ENCODE measurements at regions not wholly inside any gene's neighbourhood (a gene's known extent, or its start where the extent isn't known, plus 50 kb on each side); places are given as distances from the start of the nearest gene placed in this dataset.

- TF ChIP-seq CTCF (IDR thresholded peaks at IDR 0.05; ENCODE audit: insufficient read depth, low read length, severe bottlenecking), result no peak
- no peaks in the 10 kb centered on the region for H3K27me3 ChIP-seq (ENCODE audit: control insufficient read depth, insufficient read depth, low read length)
- H3K4me3 ChIP-seq (ENCODE audit: low read depth, low read length), result no peak overlapping the region
- FAIRE-seq (no peak), DNase-seq (ENCODE audit: low read depth) (no peak)
- H3K36me3 ChIP-seq (ENCODE audit: control insufficient read depth, insufficient read depth, low read length), result no peaks in the 10 kb centered on the region
Observed at GRCh38 chr22:48217596-48217995, 1455.1 kb downstream of the TBC1D22A start.

GRCh38 chr22:48212727-48213126 is 1450.3 kb downstream of the TBC1D22A start:
- Histone ChIP-seq H3K27me3 (ENCODE audit: control insufficient read depth, insufficient read depth, low read length) (no peaks in the 10 kb centered on the region), H3K36me3 (ENCODE audit: control insufficient read depth, insufficient read depth, low read length) (no peaks in the 10 kb centered on the region), H3K4me3 (ENCODE audit: low read depth, low read length) (no peak overlapping the region)
- no peak for TF ChIP-seq CTCF (IDR thresholded peaks at IDR 0.05; ENCODE audit: insufficient read depth, low read length, severe bottlenecking)
- FAIRE-seq (no peak), DNase-seq (ENCODE audit: low read depth) (no peak)

- no peaks in the 10 kb centered on the region for H3K27me3 ChIP-seq (ENCODE audit: control insufficient read depth, insufficient read depth, low read length)
- H3K36me3 ChIP-seq (ENCODE audit: control insufficient read depth, insufficient read depth, low read length), result no peaks in the 10 kb centered on the region
- FAIRE-seq, result no peak
- TF ChIP-seq CTCF (IDR thresholded peaks at IDR 0.05; ENCODE audit: insufficient read depth, low read length, severe bottlenecking), result no peak
- H3K4me3 ChIP-seq (ENCODE audit: low read depth, low read length), result no peak overlapping the region
- no peak for DNase-seq (ENCODE audit: low read depth)
Observed at GRCh38 chr22:48210812-48211211, 1448.4 kb downstream of the TBC1D22A start.

GRCh38 chr22:48210198-48210580 is 1447.7 kb downstream of the TBC1D22A start:
- DNase-seq (ENCODE audit: low read depth) (no peak), FAIRE-seq (no peak)
- Histone ChIP-seq H3K4me3 (ENCODE audit: low read depth, low read length) (no peak overlapping the region), H3K36me3 (ENCODE audit: control insufficient read depth, insufficient read depth, low read length) (no peaks in the 10 kb centered on the region), H3K27me3 (ENCODE audit: control insufficient read depth, insufficient read depth, low read length) (no peaks in the 10 kb centered on the region)
- no peak for TF ChIP-seq CTCF (IDR thresholded peaks at IDR 0.05; ENCODE audit: insufficient read depth, low read length, severe bottlenecking)

- no peaks in the 10 kb centered on the region for H3K36me3 ChIP-seq (ENCODE audit: control insufficient read depth, insufficient read depth, low read length)
- no peaks in the 10 kb centered on the region for H3K27me3 ChIP-seq (ENCODE audit: control insufficient read depth, insufficient read depth, low read length)
- H3K4me3 ChIP-seq (ENCODE audit: low read depth, low read length), result no peak overlapping the region
- DNase-seq (ENCODE audit: low read depth) (no peak), FAIRE-seq (no peak)
- no peak for TF ChIP-seq CTCF (IDR thresholded peaks at IDR 0.05; ENCODE audit: insufficient read depth, low read length, severe bottlenecking)
Observed at GRCh38 chr22:48209473-48210197, 1447.2 kb downstream of the TBC1D22A start.

- FAIRE-seq, result no peak
- H3K27me3 ChIP-seq (ENCODE audit: control insufficient read depth, insufficient read depth, low read length), result no peaks in the 10 kb centered on the region
- no peak for TF ChIP-seq CTCF (IDR thresholded peaks at IDR 0.05; ENCODE audit: insufficient read depth, low read length, severe bottlenecking)
Observed at GRCh38 chr22:48208894-48209293, 1446.4 kb downstream of the TBC1D22A start.

More at GRCh38 chr22:48208894-48209293, 1446.4 kb downstream of the TBC1D22A start:
- Histone ChIP-seq H3K4me3 (ENCODE audit: low read depth, low read length) (no peak overlapping the region), H3K36me3 (ENCODE audit: control insufficient read depth, insufficient read depth, low read length) (no peaks in the 10 kb centered on the region)
- DNase-seq (ENCODE audit: low read depth), result no peak

Measured in bronchial epithelial cell (primary cell).